ENCODE measurements at regions not wholly inside any gene's neighbourhood (a gene's known extent, or its start where the extent isn't known, plus 50 kb on each side); places are given as distances from the start of the nearest gene placed in this dataset.

DNA sequence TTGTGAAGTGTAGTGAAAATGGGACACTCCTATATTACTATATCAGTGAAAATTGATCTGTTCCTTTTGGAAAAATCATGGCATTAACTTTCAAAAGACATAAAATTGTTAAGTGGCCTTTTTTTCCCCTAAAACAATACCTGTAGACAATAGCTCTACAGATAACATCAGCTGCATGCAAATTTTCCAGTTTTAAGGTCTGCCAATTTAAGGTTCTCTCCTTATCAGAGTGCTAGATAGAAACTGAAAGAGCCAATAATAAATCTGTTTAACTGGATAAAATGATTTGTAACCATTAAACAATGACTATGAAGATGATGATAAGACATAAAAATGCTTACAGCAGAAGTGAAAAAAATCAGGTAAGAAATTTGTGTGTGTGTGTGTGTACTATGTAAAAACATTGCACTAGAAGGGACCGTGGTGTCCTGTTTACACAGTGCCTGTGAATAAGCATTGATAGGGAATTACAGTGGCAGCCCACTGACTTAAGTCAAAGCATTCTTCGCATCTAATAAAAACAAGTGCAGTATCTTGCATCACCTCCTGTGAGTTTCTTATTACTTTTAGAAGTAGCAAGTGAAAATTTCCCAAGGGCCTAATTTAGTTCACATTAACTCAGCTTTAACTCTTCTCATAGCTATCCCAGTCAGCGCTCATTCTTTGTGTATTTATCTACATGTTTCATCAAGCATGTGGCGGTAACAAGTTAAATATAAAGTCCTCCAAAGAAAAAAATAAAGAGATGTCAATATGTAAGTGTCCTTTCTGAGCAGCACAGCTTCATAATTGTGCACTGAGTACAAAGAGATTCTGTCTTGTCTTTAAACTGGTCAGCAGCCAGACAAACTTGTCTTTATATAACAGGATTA is 261.9 kb downstream of the ARL4A start:
- no peak for DNase-seq

DNA sequence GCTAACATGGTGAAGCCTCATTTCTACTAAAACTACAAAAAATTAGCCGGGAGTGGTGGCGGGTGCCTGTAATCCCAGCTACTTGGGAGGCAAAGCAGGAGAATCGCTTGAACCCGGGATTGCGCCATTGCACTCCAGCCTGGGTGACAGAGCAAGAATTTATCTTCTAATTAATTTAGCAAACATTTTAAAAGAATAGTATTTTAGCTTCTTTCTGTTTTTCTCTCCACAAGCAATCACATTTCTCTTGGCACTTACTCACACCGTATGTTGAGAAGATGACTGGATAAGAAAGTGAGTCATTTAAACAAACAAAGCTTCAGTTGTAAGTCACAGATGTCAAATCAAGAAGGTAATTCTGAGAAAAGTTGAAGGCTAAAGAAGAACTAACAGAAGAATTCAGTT is 264.0 kb downstream of the ARL4A start:
- no peak for DNase-seq

DNA sequence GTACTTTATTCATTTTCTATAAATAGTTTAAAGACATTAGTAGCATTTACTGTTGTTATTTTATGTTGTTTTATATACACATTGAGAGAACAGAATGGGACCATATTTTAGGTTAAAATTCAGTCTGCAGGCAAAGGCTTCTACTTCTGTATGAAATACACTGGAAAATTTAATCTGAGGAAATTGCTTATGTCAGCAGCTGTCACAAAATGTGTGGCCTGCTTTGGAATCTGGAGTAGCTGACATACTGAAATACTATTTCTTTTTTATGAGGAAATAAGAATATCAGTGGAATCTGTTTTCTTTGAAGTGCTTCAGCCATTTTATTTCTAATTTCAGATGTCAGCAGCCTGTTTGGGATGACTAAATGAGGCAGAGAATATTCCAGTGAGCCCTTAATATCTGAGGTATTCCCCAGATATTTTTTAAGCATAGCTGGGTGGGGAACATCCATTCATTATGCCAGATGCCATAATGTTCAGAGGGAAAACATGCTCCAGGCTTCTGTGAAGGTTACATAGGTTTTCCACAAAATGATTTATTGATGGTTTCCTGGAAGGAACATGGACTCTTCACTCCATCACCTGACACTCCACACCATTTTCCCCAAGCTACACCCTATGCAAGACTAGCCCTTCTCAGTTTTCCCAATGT is 267.1 kb downstream of the ARL4A start:
- DNase-seq = no peak

DNA sequence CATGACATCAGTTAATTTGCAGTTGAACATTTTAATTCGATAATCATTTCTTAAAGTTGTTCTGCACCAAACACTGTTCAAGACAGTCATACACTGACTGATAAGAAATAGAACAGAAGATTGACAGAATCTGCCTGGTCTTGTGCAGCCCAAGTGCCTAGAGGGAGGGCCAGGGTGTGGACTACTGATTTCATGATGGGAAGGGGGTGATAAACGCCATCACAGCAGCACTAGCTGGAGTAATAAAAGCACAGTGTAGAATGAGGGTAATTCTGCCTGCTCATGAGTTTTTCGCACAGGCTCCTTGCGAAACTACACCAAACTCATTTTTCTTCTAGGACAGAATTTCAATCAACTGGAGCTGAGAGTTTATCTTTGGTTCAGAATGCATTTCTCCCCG is 270.1 kb downstream of the ARL4A start:
- no peak for DNase-seq

DNA sequence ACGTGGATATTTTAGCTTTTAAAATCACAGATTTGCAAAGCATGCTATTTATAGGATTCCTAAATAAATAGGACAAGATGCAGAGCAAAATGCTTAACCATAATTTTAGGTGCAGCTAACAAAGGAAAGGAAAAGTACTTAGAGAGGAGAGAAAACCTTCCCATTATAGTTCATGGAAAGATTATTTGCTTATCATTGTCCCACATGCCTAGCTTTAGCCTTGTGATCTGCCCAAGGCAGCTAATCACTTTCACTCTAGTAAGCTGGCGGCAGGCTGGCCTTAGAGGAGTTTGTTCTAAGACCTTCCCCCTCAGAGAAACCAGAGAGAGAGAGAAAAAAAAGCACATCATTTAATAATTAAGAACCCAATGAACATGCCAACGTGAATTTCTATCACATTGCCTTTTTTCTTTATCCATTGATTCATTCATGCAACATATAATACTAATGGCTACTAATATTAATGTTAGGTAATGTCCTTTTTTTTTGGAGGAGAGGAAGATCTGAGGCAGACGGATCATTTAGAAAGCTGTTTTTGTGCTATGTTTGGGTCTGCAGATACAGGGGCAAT is 274.6 kb downstream of the ARL4A start:
- no peak for DNase-seq

DNA sequence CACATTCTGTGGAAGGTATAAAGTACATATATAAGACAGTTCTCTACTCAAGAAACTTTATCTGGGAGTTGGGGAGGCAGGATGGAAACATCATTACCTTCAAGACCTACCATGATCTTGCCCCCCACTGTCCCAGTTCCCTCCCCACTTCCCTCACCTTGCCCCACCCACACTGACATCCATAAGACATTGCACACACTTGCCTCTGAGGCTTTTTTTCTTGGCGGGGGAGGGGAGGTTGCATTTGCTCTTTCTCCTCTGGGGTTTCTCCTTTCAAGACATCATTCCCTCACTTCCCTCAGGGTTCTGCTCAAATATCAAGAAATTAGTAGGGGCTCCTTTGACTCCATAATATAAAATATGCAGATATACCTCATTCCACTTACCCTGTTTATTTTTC is 276.0 kb downstream of the ARL4A start:
- no peak for DNase-seq

DNA sequence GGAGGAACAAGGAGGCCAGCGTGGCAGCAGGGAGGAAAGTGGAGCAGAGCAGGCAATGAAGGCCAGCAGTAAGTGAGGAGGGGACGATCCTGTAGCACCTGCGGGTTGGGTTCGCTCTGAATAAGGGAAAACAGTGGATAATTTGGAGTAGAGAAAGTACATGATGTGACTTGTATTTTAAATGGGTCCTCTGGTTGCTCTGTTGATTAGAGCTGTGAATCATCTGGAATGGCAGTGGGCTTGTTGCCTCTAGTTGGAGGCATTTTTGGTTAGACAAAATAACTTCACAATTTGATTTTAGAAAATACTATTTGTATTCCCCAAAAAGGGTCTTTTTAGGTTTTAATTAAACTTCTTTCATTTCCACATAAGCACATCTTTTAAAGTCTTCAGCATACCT is 277.4 kb downstream of the ARL4A start:
- no peak for DNase-seq

DNA sequence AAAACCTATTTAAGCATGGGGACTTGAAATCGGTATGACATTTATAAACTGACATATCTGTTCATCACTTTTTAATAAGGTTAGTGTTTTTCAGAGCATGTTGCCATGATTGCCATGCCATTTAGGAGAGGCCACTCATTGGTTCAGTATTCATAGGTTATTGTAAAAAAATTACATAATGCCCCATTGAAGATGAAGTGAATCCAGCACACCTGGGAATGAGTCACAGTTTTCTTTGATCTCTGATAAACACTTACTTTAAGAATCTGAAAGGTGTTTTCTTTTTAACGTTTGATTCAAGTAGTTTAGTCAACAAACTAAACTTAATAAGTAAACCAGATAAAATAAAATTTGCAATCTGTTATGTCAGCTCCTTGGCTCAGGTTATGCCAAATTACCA is 278.3 kb downstream of the ARL4A start:
- DNase-seq = no peak

DNA sequence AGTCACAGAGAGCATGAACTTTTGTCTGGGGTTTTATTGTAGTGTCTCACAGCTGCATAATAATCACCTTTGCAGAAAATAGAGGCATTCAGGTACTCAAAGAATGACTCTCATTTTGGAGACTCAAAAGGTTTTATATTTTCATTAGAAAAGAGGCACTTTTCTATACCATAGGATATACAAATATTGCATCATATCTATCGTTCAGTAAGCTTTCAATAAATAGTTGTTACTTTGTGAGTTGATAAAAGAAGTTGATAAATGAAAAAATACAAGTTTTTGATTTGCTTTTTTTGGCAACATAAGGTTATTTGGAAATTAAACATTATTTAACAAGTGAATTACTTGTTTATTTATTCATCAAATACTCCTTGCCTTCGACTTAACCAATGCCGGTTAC is 279.9 kb downstream of the ARL4A start:
- no peak for DNase-seq

DNA sequence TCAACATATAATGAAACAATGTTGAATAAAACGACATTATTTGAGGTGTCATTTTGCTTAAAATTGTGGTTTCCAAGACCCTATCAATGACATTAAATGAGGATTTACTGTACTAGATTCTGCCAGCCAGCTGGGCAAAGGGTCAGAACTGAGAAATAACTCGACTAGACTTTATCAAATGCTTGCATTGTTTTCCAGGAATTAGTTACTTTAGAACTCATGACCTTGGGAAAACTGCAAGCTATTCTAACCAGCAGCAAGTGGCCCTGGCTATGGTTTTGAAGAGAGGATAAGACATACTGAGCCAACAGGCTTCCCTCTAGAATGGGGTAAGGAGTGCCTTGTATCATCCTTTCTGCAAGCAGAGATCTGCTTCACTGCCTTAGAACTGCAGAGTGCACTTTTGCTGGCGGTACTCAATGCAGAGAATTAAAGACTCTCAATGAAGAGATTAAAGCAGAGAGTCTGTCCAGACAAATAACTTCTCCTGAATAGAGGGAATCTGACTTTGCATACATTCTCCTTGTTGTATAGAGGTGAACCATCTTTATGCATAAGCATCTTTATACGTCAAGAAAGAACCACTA is 281.5 kb downstream of the ARL4A start:
- no peak for DNase-seq

DNA sequence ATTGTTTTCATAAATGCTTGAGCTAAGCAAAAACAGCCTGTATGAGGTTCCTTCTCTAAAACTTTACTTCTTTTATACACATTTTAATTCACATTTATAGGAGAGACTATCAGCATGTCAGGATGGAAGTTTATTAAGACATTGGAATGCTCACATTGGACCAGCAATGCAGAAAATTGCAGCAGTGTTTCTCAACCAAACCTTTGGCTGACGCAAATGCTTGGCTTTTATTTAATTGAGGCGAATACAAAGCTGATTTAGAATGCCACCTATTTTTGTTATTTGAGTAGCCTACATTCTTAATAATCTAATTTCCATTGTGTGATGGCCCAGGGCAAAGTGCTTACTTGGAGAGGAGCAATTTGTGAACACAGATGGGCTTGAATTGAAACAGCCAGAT is 283.2 kb downstream of the ARL4A start:
- no peak for DNase-seq

DNA sequence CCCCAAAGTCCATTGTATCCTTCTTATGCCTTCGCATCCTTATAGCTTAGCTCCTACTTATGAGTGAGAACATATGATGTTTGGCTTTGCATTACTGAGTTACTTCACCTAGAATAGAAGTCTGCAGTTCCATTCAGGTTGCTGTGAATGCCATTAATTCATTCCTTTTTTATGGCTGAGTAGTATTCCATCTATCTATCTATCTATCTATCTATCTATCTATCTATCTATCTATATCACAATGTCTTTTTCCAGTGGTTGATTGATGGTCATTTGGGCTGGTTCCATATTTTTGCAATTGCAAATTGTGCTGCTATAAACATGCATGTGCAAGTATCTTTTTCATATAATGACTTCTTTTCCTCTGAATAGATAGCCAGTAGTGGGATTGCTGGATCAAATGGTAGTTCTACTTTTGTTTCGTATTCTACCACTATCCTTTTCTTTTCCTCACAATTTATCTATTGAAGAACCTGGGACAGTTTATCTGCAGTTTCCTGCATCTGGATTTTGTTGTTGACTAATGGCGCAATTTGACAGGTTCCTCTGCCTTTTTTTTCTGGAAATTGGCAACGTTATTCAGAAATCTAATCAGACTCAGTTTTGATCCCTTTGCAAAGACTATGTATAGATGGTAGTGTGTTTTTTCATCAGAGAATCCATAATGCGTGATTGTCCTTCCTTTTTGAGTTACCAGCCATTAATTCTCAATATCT is 287.2 kb downstream of the ARL4A start:
- DNase-seq = no peak

DNA sequence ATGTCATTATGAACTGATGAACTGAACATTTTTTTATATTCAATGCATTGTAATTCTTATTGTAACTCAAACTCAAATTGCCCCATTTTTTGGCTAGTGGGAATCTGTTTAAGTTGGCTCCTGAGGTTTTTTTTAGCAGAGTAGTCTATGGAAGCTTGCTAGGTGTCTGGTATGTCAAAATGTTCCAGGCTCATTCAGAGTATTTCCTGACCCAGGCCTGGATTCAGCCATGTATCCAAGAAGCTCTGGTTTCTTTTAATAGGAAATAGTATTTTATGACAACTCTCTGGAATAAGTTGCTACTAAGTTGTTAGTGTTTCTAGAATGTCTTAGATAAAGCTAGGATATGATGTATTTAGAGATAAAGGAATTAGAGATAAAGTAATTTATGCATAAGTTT is 288.0 kb downstream of the ARL4A start:
- no peak for DNase-seq

DNA sequence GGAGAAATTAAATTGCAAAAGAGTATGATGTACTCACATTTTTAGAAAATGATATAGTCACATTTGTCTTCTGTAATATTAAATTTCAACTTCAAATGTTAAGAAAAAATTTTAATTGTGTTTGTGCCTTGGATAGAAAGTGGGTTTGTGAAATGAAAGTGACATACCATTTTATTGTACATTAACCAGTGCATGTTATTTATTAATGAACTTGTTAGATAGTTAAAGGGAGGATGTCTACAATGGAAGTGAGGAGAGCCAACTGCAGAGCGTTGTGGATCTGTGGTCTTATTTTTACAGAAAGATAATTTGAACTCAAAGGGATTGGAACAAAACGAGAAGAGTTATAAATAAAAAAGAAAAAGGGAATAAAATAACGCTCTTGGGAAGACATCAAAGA is 291.7 kb downstream of the ARL4A start:
- DNase-seq = no peak

DNA sequence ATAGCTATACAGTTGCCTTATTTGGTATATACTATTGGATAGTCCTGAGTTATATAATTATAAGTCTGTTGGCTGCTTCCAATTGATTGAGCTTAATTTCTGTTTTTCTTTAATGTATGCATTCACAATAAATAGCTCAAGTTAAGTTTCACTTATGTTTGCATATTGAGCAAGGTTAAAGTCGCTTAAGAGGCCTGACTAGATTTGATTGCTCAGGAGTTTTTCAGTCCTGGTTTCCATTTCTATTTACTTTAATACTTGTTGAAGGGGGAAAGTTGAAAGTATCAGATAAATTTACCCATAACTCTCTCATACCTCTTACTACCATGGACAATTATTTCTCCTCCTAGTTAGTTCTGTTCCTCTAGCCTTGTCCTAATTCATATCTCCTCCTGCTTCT is 294.7 kb downstream of the ARL4A start:
- DNase-seq = no peak

DNA sequence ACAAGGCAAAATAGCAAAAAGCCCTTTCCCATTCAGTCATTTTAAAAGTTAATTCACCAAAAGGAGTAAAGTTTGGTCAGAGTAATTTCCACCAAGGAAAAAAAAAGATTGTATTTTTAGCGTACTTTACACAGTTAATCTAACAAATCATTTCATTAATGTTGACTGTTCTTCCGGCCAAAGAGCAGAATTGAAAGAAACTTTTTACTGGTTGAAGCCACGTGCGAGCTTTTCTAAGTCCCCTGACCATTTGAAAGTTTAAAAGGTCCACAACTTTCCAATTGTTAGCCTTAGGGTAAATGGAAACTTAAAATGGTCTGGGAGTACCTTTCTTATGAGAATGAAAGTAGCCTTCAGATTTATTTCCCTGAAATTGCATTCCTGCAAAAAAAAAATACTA is 296.7 kb downstream of the ARL4A start:
- no peak for DNase-seq

DNA sequence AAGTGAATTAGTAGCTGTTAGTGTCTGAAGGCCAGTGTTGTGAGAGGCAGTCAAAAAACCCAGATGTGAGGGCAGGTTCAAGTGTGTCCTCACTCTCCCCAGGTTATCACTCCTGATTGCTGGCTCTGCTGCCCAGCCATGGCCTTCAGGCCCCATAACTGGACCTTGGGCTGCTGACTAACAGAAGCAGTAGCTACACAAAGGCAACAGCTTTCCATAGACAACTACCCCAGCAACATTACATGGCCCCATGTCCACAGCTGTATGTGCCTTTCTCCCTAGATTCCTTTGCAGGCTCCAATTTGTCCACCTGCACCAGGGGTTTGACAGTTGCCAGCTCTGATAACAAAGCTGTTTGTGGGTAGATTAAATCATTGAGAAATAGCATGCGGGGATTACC is 297.8 kb downstream of the ARL4A start:
- no peak for DNase-seq

DNA sequence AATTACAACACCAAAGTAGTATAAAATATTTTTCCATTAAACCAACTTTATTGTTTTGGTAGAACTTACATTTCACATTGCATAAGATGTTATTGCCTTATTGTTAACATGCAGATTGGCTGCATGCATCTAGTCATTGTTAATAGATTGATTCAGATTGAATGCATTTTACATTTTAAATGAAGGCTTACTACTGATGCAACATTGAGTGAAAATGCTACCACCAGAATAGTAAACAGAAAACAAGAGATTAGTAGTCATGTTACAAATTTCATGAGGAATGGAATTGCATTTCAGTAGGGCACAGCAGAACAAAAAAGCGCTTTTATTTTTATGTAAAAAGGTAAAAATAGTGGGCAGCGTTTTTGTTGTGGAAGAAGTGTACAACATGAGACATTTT is 298.3 kb downstream of the ARL4A start:
- DNase-seq = no peak

DNA sequence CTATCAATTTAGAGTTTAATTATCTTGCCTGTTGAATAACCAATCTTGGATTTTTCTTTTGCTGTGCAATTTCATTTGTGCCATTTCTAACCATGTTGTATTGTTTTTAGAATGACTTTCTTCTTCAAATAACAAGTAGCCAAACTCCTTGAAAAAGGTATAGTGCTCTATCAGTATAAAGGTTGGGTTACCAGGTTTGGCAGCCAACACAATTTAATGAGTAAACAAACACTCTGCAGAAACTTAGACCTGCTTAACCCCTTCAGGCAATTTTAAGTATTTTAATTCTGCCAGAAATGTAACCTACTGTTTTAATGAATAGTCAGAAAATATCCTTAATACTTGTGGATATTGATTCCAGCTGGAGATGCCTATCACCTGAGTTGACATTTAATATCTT is 299.8 kb downstream of the ARL4A start:
- no peak for DNase-seq

DNA sequence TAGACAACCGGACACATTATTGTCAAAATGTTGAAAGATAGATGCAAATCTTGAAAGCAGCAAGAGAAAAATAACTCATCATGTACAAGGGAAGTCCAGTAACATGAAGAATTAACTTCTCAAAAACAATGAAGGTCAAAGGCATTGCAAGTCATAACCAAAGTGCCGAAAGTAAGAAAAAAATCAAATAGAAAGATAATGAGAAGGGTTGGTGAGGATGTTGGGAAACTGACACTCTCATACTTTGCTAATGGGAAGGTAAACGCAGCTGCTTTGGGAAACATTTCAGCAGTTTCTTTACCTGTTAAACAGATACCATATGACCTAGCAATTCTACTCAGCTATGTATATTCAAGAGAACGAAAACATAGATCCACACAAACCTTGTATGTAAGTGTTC is 303.0 kb downstream of the ARL4A start:
- DNase-seq = no peak

DNA sequence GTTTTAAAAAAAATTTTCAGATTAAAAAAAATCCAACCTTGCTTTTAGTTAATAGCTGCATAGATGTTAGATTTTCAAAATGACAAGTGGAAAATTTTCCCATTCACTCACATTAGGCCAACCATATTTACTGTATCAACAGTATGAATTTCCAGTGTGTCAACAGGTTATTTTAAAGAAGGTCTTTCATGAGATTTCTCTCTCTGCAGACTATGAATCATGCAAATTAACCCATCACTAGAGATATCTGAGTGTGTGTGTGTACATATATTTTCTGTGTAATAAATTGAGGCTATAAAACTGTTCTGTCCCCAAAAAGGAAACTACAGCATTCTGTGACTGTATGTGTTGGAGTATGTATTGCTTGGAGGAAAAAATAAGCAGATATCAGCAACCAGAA is 305.6 kb downstream of the ARL4A start:
- no peak for DNase-seq

DNA sequence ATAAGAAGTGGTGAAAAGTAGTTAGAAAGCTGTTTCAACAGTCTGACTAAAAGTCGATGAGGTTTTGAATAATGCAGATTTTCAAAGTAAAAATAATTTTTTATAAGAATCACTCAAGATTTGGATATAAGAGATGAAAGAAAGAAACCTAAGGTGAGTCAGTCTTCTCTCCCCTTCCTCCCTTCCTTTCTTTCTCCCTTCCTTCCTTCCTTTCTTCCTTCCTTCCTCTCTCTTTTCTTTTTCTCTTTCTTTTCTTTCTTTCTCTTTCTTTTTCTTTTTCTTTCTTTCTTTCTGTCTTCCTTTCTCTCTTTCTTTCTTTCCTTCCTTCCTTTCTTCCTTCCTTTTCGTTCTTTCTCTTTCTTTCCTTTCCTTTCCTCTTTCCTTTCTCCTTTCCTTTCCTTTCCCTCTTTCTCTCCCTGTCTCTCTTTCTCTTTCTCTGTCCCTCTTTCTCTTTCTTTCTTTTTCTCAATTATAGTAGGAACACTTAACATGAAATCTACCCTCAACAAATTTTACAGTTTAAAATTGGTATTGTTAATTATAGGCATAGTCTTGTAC is 308.6 kb downstream of the ARL4A start:
- no peak for DNase-seq

DNA sequence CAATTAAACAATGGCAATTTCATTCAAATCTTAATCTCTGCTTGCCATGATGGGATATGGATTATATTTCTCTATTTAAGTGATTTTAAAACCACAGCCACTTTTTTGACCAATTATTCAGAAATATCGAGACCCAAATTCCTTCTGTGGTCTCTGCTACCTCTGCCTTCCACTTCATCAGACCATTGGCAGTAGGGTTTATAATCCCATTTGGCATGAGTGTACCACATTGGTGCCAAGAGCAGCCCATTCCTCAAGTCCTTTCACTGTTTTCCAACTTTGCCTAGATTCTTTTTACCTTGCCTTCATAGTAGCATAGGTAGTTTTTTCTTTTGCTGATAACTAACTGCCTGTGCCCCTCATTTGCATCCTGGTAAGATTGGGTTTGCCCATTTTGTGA is 319.9 kb downstream of the ARL4A start:
- no peak for DNase-seq

All from activated CD4-positive, alpha-beta T cell treated with anti-CD3 and anti-CD28 coated beads, Interleukin-2, Interleukin-6, amounts not matched to agents 100 ng/mL and 50 ng/mL, durations not matched to agents 16 hours and 8 hours (primary cell).